ENCODE measurements at regions not wholly inside any gene's neighbourhood (a gene's known extent, or its start where the extent isn't known, plus 50 kb on each side); places are given as distances from the start of the nearest gene placed in this dataset.

- peaks cover 63% of the 10 kb centered on the region for H3K4me1 ChIP-seq (ENCODE audit: insufficient read depth, low read length)
- ChIA-PET POLR2A (ENCODE audit: unreplicated experiment) (no interaction called here), CTCF (interaction anchor here (1.9 kb wide), 1 partner anchor 14 kb away, joined by 9 read pairs; no protein-coding TSS in a partner anchor)
- no peaks in the 10 kb centered on the region for H3K79me2 ChIP-seq (ENCODE audit: low read length)
- no peak for TF ChIP-seq CTCF (conservative IDR thresholded peaks at IDR 0.05; ENCODE audit: low read depth, low read length)
- no peak for TF ChIP-seq EZH2phosphoT487 (IDR thresholded peaks at IDR 0.05; ENCODE audit: borderline replicate concordance, low read length)
- TF ChIP-seq EZH2 (IDR thresholded peaks at IDR 0.05; ENCODE audit: low read length, unreplicated experiment): no peak
- intact Hi-C loops (cut with micrococcal nuclease): no loop called here
- ATAC-seq: no peak
- H4K20me1 ChIP-seq (ENCODE audit: low read length): no peaks in the 10 kb centered on the region
- H3F3A ChIP-seq (ENCODE audit: low read length, unreplicated experiment): peaks cover 4% of the 10 kb centered on the region
- H3K27ac ChIP-seq (ENCODE audit: low read length): no peak overlapping the region
- DNase-seq: no peak
- no peaks in the 10 kb centered on the region for H3K9me3 ChIP-seq (ENCODE audit: low read length)
- H3K4me3 ChIP-seq (ENCODE audit: low read length): no peak overlapping the region
- no peak overlapping the region for H3K9ac ChIP-seq (ENCODE audit: low read length)
- BruUV-seq (replicated peaks): no TSS peak
- no peaks in the 10 kb centered on the region for H3K27me3 ChIP-seq (ENCODE audit: low read length)
- no peaks in the 10 kb centered on the region for H3K9me2 ChIP-seq (replicated peaks; ENCODE audit: low read length)
- H3K4me2 ChIP-seq (ENCODE audit: low read length): no peak overlapping the region
- H2AFZ ChIP-seq (ENCODE audit: low read length): no peak overlapping the region
- H3K36me3 ChIP-seq (ENCODE audit: low read depth, low read length): no peaks in the 10 kb centered on the region
These were observed 97.9 kb upstream of the MBNL2 start for GRCh38 chr13:97124206-97124605.

- H3K79me2 ChIP-seq (ENCODE audit: low read length): no peaks in the 10 kb centered on the region
- TF ChIP-seq CTCF (conservative IDR thresholded peaks at IDR 0.05; ENCODE audit: low read depth, low read length) (peak; percentile 20; the same call in 1 of the 2 replicates), EZH2 (IDR thresholded peaks at IDR 0.05; ENCODE audit: low read length, unreplicated experiment) (no peak)
- no peaks in the 10 kb centered on the region for H3K27me3 ChIP-seq (ENCODE audit: low read length)
- peak overlapping the region; percentile 35; the same call in 1 of the 2 replicates for H3K4me3 ChIP-seq (ENCODE audit: low read length)
- 0 out of 2 replicates have a peak overlapping the region, but pooled peaks have one; percentile 9 for H2AFZ ChIP-seq (ENCODE audit: low read length)
- H3K9ac ChIP-seq (ENCODE audit: low read length): peak overlapping the region; percentile 14; the same call in 1 of the 2 replicates
- H3F3A ChIP-seq (ENCODE audit: low read length, unreplicated experiment): peaks cover 4% of the 10 kb centered on the region
- H3K9me2 ChIP-seq (replicated peaks; ENCODE audit: low read length): no peaks in the 10 kb centered on the region
- ChIA-PET CTCF (interaction anchor here (0.7 to 1.9 kb wide), 4 partner anchors 9 to 125 kb away, joined by 4 to 9 read pairs (median 5); no protein-coding TSS in a partner anchor), POLR2A (ENCODE audit: unreplicated experiment) (no interaction called here)
- no peaks in the 10 kb centered on the region for H3K36me3 ChIP-seq (ENCODE audit: low read depth, low read length)
- peak; percentile 80 for DNase-seq
- peak overlapping the region; percentile 81 for H3K27ac ChIP-seq (ENCODE audit: low read length)
- intact Hi-C loops (cut with micrococcal nuclease): no loop called here
- peak; percentile 27 for ATAC-seq
- BruUV-seq (replicated peaks): no TSS peak
- H3K4me2 ChIP-seq (ENCODE audit: low read length): peak overlapping the region; percentile 63
- H3K9me3 ChIP-seq (ENCODE audit: low read length): no peaks in the 10 kb centered on the region
- no peaks in the 10 kb centered on the region for H4K20me1 ChIP-seq (ENCODE audit: low read length)
- peaks cover 60% of the 10 kb centered on the region for H3K4me1 ChIP-seq (ENCODE audit: insufficient read depth, low read length)
These were observed 97.0 kb upstream of the MBNL2 start for GRCh38 chr13:97124915-97125809.

All from PC-3 (cell line).